ENCODE measurements at regions not wholly inside any gene's neighbourhood (a gene's known extent, or its start where the extent isn't known, plus 50 kb on each side); places are given as distances from the start of the nearest gene placed in this dataset.

GRCh38 chr1:94322696-94323095, 85.3 kb upstream of the ARHGAP29 start:
- DNase-seq = no peak
- Mint-ChIP-seq H3K27me3 (ENCODE audit: unreplicated experiment) (peaks cover 5% of the 10 kb centered on the region), H3K9me3 (ENCODE audit: unreplicated experiment) (no peaks in the 10 kb centered on the region), H3K4me3 (ENCODE audit: unreplicated experiment) (no peak overlapping the region), H3K27ac (ENCODE audit: unreplicated experiment) (no peak overlapping the region), H3K36me3 (ENCODE audit: unreplicated experiment) (no peaks in the 10 kb centered on the region), H3K4me1 (ENCODE audit: low read depth, unreplicated experiment) (no peaks in the 10 kb centered on the region)
- no peak for TF ChIP-seq CTCF (IDR thresholded peaks at IDR 0.05; ENCODE audit: partially characterized antibody, unreplicated experiment)

GRCh38 chr1:94321662-94322061, 84.3 kb upstream of the ARHGAP29 start:
- Mint-ChIP-seq H3K36me3 (ENCODE audit: unreplicated experiment) (no peaks in the 10 kb centered on the region), H3K4me3 (ENCODE audit: unreplicated experiment) (no peak overlapping the region), H3K9me3 (ENCODE audit: unreplicated experiment) (no peaks in the 10 kb centered on the region), H3K27ac (ENCODE audit: unreplicated experiment) (no peak overlapping the region), H3K4me1 (ENCODE audit: low read depth, unreplicated experiment) (no peaks in the 10 kb centered on the region), H3K27me3 (ENCODE audit: unreplicated experiment) (peaks cover 5% of the 10 kb centered on the region)
- TF ChIP-seq CTCF (IDR thresholded peaks at IDR 0.05; ENCODE audit: partially characterized antibody, unreplicated experiment) = no peak
- DNase-seq = no peak

- Mint-ChIP-seq H3K36me3 (ENCODE audit: unreplicated experiment) (no peaks in the 10 kb centered on the region), H3K4me1 (ENCODE audit: low read depth, unreplicated experiment) (no peaks in the 10 kb centered on the region), H3K4me3 (ENCODE audit: unreplicated experiment) (no peak overlapping the region), H3K27ac (ENCODE audit: unreplicated experiment) (no peak overlapping the region), H3K9me3 (ENCODE audit: unreplicated experiment) (no peaks in the 10 kb centered on the region), H3K27me3 (ENCODE audit: unreplicated experiment) (peaks cover 5% of the 10 kb centered on the region)
- TF ChIP-seq CTCF (IDR thresholded peaks at IDR 0.05; ENCODE audit: partially characterized antibody, unreplicated experiment) = no peak
- DNase-seq = no peak
These were observed 82.1 kb upstream of the ARHGAP29 start for GRCh38 chr1:94319319-94320102.

- TF ChIP-seq CTCF (IDR thresholded peaks at IDR 0.05; ENCODE audit: partially characterized antibody, unreplicated experiment) = no peak
- Mint-ChIP-seq H3K27ac (ENCODE audit: unreplicated experiment) (no peak overlapping the region), H3K4me3 (ENCODE audit: unreplicated experiment) (no peak overlapping the region), H3K36me3 (ENCODE audit: unreplicated experiment) (no peaks in the 10 kb centered on the region), H3K27me3 (ENCODE audit: unreplicated experiment) (peaks cover 5% of the 10 kb centered on the region), H3K4me1 (ENCODE audit: low read depth, unreplicated experiment) (no peaks in the 10 kb centered on the region), H3K9me3 (ENCODE audit: unreplicated experiment) (no peaks in the 10 kb centered on the region)
- no peak for DNase-seq
These were observed 81.2 kb upstream of the ARHGAP29 start for GRCh38 chr1:94318505-94319030.

- Mint-ChIP-seq H3K9me3 (ENCODE audit: unreplicated experiment) (no peaks in the 10 kb centered on the region), H3K4me3 (ENCODE audit: unreplicated experiment) (no peak overlapping the region), H3K27me3 (ENCODE audit: unreplicated experiment) (peaks cover 5% of the 10 kb centered on the region), H3K36me3 (ENCODE audit: unreplicated experiment) (no peaks in the 10 kb centered on the region), H3K4me1 (ENCODE audit: low read depth, unreplicated experiment) (no peaks in the 10 kb centered on the region), H3K27ac (ENCODE audit: unreplicated experiment) (no peak overlapping the region)
- TF ChIP-seq CTCF (IDR thresholded peaks at IDR 0.05; ENCODE audit: partially characterized antibody, unreplicated experiment) = no peak
- DNase-seq = no peak
These were observed 80.4 kb upstream of the ARHGAP29 start for GRCh38 chr1:94317790-94318188.

All from glutamatergic neuron (in vitro differentiated cells).